DND-41 (cell line): ENCODE measurements at regions not wholly inside any gene's neighbourhood (a gene's known extent, or its start where the extent isn't known, plus 50 kb on each side); places are given as distances from the start of the nearest gene placed in this dataset.

ENCODE experiments used
- ATAC-seq: fragments of 200-7000 bp; cut with Tn5 transposase; 3 replicates; pipeline ENCODE4 v1.9.1; 2021; ENCODE audit warnings: low read depth; ENCODE audit not compliant: insufficient read depth
- DNase-seq: peaks from one replicate; pipeline ENCODE4 v3.0.0-alpha.2; 2020
- H2AFZ ChIP-seq: 2 replicates; pipeline ENCODE4 v1.6.0; 2012; ENCODE audit warnings: low read depth, low read length
- H3K27ac ChIP-seq: 2 replicates; pipeline ENCODE4 v1.5.1; 2012; ENCODE audit warnings: low read length, inconsistent platforms
- H3K27me3 ChIP-seq: fragments of 200-600 bp; sonication (generic); 2 replicates; pipeline ENCODE4 v1.6.0; 2012; ENCODE audit warnings: low read length, mild to moderate bottlenecking, inconsistent platforms; ENCODE audit not compliant: insufficient read depth, poor library complexity
- H3K36me3 ChIP-seq: 2 replicates; pipeline ENCODE4 v1.5.1; 2012; ENCODE audit warnings: low read length, inconsistent platforms; ENCODE audit not compliant: insufficient read depth
- H3K4me1 ChIP-seq: 2 replicates; pipeline ENCODE4 v1.5.1; 2012; ENCODE audit warnings: mild to moderate bottlenecking, low read length; ENCODE audit not compliant: insufficient read depth
- H3K4me2 ChIP-seq: 2 replicates; pipeline ENCODE4 v1.6.0; 2012; ENCODE audit warnings: mild to moderate bottlenecking, moderate library complexity, low read length, inconsistent platforms; ENCODE audit not compliant: insufficient read depth
- H3K4me3 ChIP-seq, 2 experiments: fragments of 200-600 bp in 1 of 2; shearing (Covaris generic) in 1 of 2; 2 replicates each; pipeline ENCODE4 v1.5.1; 2012 to 2016; ENCODE audit warnings: inconsistent platforms in 2 of 2, low read length in 2 of 2, mild to moderate bottlenecking in 2 of 2, low read depth in 1 of 2, moderate library complexity in 1 of 2
- H3K79me2 ChIP-seq: 2 replicates; pipeline ENCODE4 v1.6.0; 2012; ENCODE audit warnings: low read length, inconsistent platforms; ENCODE audit not compliant: insufficient read depth
- H3K9ac ChIP-seq: 2 replicates; pipeline ENCODE4 v1.6.0; 2012; ENCODE audit warnings: low read depth, mild to moderate bottlenecking, inconsistent platforms, low read length, moderate library complexity
- H3K9me3 ChIP-seq: 2 replicates; pipeline ENCODE4 v1.5.1; 2012; ENCODE audit warnings: low read length, moderate library complexity, mild to moderate bottlenecking, inconsistent platforms; ENCODE audit not compliant: insufficient read depth, severe bottlenecking
- H4K20me1 ChIP-seq: 2 replicates; pipeline ENCODE4 v1.6.0; 2012; ENCODE audit warnings: low read length; ENCODE audit not compliant: insufficient read depth
- CTCF ChIP-seq: IDR thresholded peaks from 2 replicates; pipeline ENCODE4 v1.5.1; 2012; ENCODE audit warnings: borderline replicate concordance, low read length, moderate library complexity, mild to moderate bottlenecking; ENCODE audit not compliant: poor library complexity, severe bottlenecking; ENCODE audit errors: extremely low read depth
- EZH2 ChIP-seq: IDR thresholded peaks from 3 replicates; pipeline ENCODE4 v1.6.1; 2012; ENCODE audit warnings: borderline replicate concordance, low read depth, mild to moderate bottlenecking, moderate library complexity, low read length, inconsistent platforms; ENCODE audit not compliant: severe bottlenecking

GRCh38 chr4:115763051-115763450 lies 649.6 kb upstream of the NDST4 start:
- no peak for ATAC-seq
- no peak for TF ChIP-seq CTCF
- no peak for TF ChIP-seq EZH2
- no peaks in the 10 kb centered on the region for H3K4me1 ChIP-seq

GRCh38 chr4:115759231-115759630 lies 645.8 kb upstream of the NDST4 start:
- no peak for TF ChIP-seq EZH2
- no peak for TF ChIP-seq CTCF
- H3K27ac ChIP-seq, result no peak overlapping the region
- H3K4me3 ChIP-seq, result no peak overlapping the region
- H3K27me3 ChIP-seq, result no peaks in the 10 kb centered on the region
- H3K9me3 ChIP-seq, result no peaks in the 10 kb centered on the region
- no peak overlapping the region for H3K4me2 ChIP-seq
- H2AFZ ChIP-seq, result no peak overlapping the region
- ATAC-seq, result no peak
- no peaks in the 10 kb centered on the region for H3K36me3 ChIP-seq
- H3K9ac ChIP-seq, result no peak overlapping the region
- no peaks in the 10 kb centered on the region for H4K20me1 ChIP-seq
- no peaks in the 10 kb centered on the region for H3K79me2 ChIP-seq
- no peaks in the 10 kb centered on the region for H3K4me1 ChIP-seq
- no peak for DNase-seq

More at GRCh38 chr4:115763051-115763450, 649.6 kb upstream of the NDST4 start:
- Histone ChIP-seq H3K27me3 (no peaks in the 10 kb centered on the region), H3K9ac (no peak overlapping the region), H4K20me1 (no peaks in the 10 kb centered on the region), H2AFZ (no peak overlapping the region), H3K9me3 (no peaks in the 10 kb centered on the region), H3K4me2 (no peak overlapping the region), H3K79me2 (no peaks in the 10 kb centered on the region), H3K27ac (no peak overlapping the region), H3K4me3 (no peak overlapping the region), H3K36me3 (no peaks in the 10 kb centered on the region)
- no peak for DNase-seq

GRCh38 chr4:115749404-115749803 lies 636.0 kb upstream of the NDST4 start:
- Histone ChIP-seq H4K20me1 (no peaks in the 10 kb centered on the region), H3K36me3 (no peaks in the 10 kb centered on the region), H3K27ac (no peak overlapping the region), H3K79me2 (no peaks in the 10 kb centered on the region), H3K27me3 (no peaks in the 10 kb centered on the region), H2AFZ (no peak overlapping the region), H3K9ac (no peak overlapping the region), H3K4me3 (no peak overlapping the region), H3K4me2 (no peak overlapping the region), H3K9me3 (no peaks in the 10 kb centered on the region), H3K4me1 (no peaks in the 10 kb centered on the region)
- no peak for DNase-seq
- ATAC-seq, result no peak
- TF ChIP-seq CTCF (no peak), EZH2 (no peak)

- no peak for TF ChIP-seq EZH2
- no peak for TF ChIP-seq CTCF
- H3K27ac ChIP-seq, result no peak overlapping the region
- DNase-seq (no peak), ATAC-seq (no peak)
- no peaks in the 10 kb centered on the region for H3K36me3 ChIP-seq
- H3K4me3 ChIP-seq, result no peak overlapping the region
- no peaks in the 10 kb centered on the region for H3K4me1 ChIP-seq
- H3K4me2 ChIP-seq, result no peak overlapping the region
- H3K27me3 ChIP-seq, result no peaks in the 10 kb centered on the region
- H4K20me1 ChIP-seq, result no peaks in the 10 kb centered on the region
- H2AFZ ChIP-seq, result no peak overlapping the region
- no peaks in the 10 kb centered on the region for H3K9me3 ChIP-seq
- H3K79me2 ChIP-seq, result no peaks in the 10 kb centered on the region
- H3K9ac ChIP-seq, result no peak overlapping the region
Measured at GRCh38 chr4:115740806-115741205, 627.4 kb upstream of the NDST4 start.
